Naive thymus-derived CD8-positive, alpha-beta T cell (primary cell): ENCODE measurements at regions not wholly inside any gene's neighbourhood (a gene's known extent, or its start where the extent isn't known, plus 50 kb on each side); places are given as distances from the start of the nearest gene placed in this dataset.

Experiments
- ATAC-seq, 2 donors: fragments of 150-1000 bp; cut with Tn5 transposase in 1 of 2; sonication (Bioruptor Pico), chemical (Tn5 transposase) in 1 of 2; 1 replicate in 1 of 2; 2 replicates in 1 of 2; pipeline ENCODE4 v1.10.0; 2021; ENCODE audit warnings: mild to moderate bottlenecking in 2 of 2, moderate library complexity in 2 of 2
- POLR2A ChIA-PET: fragments of 350-600 bp; sonication (Branson Sonifier 250); formaldehyde crosslinking; loops from one replicate; lab custom pipeline; 2021; ENCODE audit warnings: antibody characterized with exemption; lab: Charles Lee
- DNase-seq, 10 donors: peaks; one replicate each; pipeline versions ENCODE4 v3.0.0 to v3.0.0-alpha.2; 2020 to 2022
- H3K27ac Mint-ChIP-seq, 10 donors: one replicate each; pipeline ENCODE4 v1.8.0; 2020 to 2022; ENCODE audit warnings: mild to moderate bottlenecking in 10 of 10, mixed read lengths in 10 of 10, moderate library complexity in 4 of 10, inconsistent platforms in 1 of 10
- H3K27me3 Mint-ChIP-seq, 5 donors: one replicate each; pipeline ENCODE4 v1.8.0; 2021 to 2022; ENCODE audit warnings: mixed read lengths in 5 of 5
- H3K36me3 Mint-ChIP-seq, 3 donors: one replicate each; pipeline ENCODE4 v1.8.0; 2020 to 2022; ENCODE audit warnings: mixed read lengths in 3 of 3, mild to moderate bottlenecking in 2 of 3, inconsistent platforms in 1 of 3
- H3K4me1 Mint-ChIP-seq, 4 donors: one replicate each; pipeline ENCODE4 v1.8.0; 2021 to 2022; ENCODE audit warnings: mixed read lengths in 4 of 4
- H3K4me3 Mint-ChIP-seq, 10 donors: one replicate each; pipeline ENCODE4 v1.8.0; 2020 to 2022; ENCODE audit warnings: mild to moderate bottlenecking in 10 of 10, mixed read lengths in 10 of 10, moderate library complexity in 6 of 10, inconsistent platforms in 1 of 10
- H3K9me3 Mint-ChIP-seq, 9 donors: one replicate each; pipeline ENCODE4 v1.8.0; 2020 to 2022; ENCODE audit warnings: mixed read lengths in 9 of 9, mild to moderate bottlenecking in 3 of 9, inconsistent platforms in 1 of 9, moderate library complexity in 1 of 9

DNA sequence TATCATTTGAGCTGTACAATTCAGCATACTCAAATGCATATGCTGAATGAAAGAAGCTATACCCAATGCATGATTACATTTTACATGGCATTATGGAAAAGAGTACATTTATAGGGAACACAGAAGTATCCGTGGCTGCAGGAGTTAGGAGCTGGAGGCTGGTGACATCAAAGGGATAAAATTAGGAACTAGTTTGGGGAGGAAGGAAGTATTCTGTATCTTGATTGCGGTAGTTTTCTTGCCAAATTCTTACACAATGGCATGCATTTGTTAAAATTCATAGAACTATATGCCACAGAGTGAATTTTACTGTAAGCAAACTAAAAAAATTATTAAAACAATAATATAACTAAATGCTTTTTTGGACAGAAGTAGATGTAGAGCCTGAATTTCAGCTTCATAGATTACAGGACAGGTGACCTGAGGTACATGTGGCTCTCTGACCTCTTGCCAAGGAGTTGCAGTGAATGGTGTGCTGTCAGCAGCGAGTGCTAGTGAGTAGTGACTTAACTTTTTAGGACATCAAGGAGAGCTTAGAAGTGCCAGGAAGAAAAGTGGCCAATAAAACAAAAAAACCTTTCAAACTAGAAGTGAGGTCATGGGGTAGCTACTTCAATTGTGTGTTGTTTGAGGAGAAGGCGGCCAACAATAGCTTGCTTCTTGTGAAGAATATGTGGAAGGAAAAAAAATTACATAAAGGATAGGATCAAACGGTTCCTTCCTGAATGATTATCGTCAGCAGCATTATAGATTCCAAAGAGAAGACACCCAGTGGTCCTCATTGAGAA lies 514.9 kb upstream of the CLINT1 start:
- no peak overlapping the region for H3K4me3 Mint-ChIP-seq
- peaks cover 0 to 1% (median 0%) of the 10 kb centered on the region in 4 donors for H3K4me1 Mint-ChIP-seq
- peaks cover 0 to 10% (median 8%) of the 10 kb centered on the region in 3 donors for H3K36me3 Mint-ChIP-seq
- ATAC-seq (no peak), DNase-seq (no peak)
- H3K27me3 Mint-ChIP-seq: no peaks in the 10 kb centered on the region
- peak overlapping the region in 1 of 10 donors; percentile 2 for H3K27ac Mint-ChIP-seq
- peaks cover 0 to 11% (median 3%) of the 10 kb centered on the region in 9 donors for H3K9me3 Mint-ChIP-seq
- POLR2A ChIA-PET: no interaction called here

DNA sequence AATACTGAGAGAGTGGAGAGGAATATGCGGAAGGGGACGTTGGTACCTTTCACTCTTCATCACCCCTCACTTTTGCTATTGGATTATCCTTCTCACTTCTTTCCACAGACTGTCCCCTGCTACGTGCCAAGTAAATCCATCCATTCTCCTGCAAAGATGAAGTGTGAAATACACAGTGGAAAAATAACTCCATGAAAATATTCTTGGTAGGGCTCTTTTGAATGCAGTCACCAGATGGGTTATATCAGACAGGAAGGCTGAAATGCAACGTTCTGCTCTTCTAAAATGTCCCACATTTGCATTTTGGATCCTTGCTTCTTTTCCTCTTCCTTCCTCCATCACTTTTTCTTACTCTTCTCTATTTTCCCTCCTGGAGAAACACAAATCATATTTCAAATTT lies 510.3 kb upstream of the CLINT1 start:
- POLR2A ChIA-PET: interaction anchor here (0.7 kb wide), 1 partner anchor 159 kb away, joined by 4 read pairs; no protein-coding TSS in a partner anchor
- Mint-ChIP-seq H3K36me3 (no peaks in the 10 kb centered on the region), H3K9me3 (peaks cover 0 to 7% (median 0%) of the 10 kb centered on the region in 9 donors), H3K4me1 (no peaks in the 10 kb centered on the region), H3K4me3 (no peak overlapping the region), H3K27me3 (no peaks in the 10 kb centered on the region), H3K27ac (no peak overlapping the region)
- no peak for ATAC-seq
- no peak for DNase-seq

GRCh38 chr5:158368686-158369085 lies 509.7 kb upstream of the CLINT1 start:
- POLR2A ChIA-PET: interaction anchor here (0.7 kb wide), 1 partner anchor 158 kb away, joined by 4 read pairs; no protein-coding TSS in a partner anchor
- Mint-ChIP-seq H3K4me3 (no peak overlapping the region), H3K4me1 (no peaks in the 10 kb centered on the region), H3K36me3 (no peaks in the 10 kb centered on the region), H3K27me3 (no peaks in the 10 kb centered on the region), H3K27ac (no peak overlapping the region), H3K9me3 (peaks cover 0 to 7% (median 0%) of the 10 kb centered on the region in 9 donors)
- ATAC-seq (no peak), DNase-seq (no peak)

DNA sequence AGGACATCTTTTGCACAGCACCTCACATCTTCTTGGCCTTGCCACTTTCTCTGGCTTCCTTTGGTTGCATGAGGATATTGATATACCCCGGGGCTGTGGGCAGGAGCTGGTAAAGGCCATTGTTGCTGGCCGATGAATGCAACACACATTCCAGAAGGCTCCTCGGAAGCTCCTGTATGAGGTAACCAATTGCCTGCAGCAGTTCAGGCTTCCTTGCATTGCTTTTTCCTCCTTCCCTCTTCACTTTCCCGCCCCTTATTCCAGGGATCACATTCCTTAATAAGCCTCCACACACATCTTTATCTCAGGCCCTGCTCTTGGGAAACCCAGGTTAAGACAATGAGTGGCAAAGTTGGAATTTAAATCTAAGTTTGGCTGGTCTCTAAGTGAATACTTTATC lies 505.4 kb upstream of the CLINT1 start:
- Mint-ChIP-seq H3K36me3 (no peaks in the 10 kb centered on the region), H3K4me1 (no peaks in the 10 kb centered on the region), H3K4me3 (no peak overlapping the region), H3K27me3 (no peaks in the 10 kb centered on the region), H3K27ac (no peak overlapping the region), H3K9me3 (no peaks in the 10 kb centered on the region)
- DNase-seq (no peak), ATAC-seq (no peak)
- POLR2A ChIA-PET: no interaction called here

DNA sequence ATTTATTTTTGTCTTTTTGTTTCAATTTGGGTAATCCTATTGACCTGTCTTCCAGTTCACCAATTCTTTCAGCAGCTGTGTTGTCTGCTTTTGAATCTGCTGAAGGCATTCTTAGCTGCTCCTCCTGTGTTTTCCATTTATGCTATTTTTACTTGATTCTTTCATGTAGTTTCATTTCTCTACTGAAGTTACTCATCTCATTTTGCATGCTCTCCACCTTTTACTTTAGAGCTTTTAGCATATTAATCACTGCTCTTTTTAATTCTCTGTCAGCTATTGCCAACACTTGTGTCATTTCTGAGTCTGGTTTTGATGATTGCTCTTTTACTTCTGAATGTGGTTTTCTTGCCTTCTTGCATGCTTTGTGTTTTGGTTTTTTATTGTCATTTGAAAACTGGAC lies 496.0 kb upstream of the CLINT1 start:
- Mint-ChIP-seq H3K27ac (no peak overlapping the region), H3K27me3 (peaks cover 0 to 3% (median 0%) of the 10 kb centered on the region in 5 donors), H3K9me3 (peaks cover 0 to 21% (median 7%) of the 10 kb centered on the region in 9 donors), H3K36me3 (peaks cover 0 to 16% (median 5%) of the 10 kb centered on the region in 3 donors), H3K4me3 (no peak overlapping the region), H3K4me1 (peaks cover 0 to 9% (median 2%) of the 10 kb centered on the region in 4 donors)
- POLR2A ChIA-PET: no interaction called here
- DNase-seq: no peak
- ATAC-seq: no peak

DNA sequence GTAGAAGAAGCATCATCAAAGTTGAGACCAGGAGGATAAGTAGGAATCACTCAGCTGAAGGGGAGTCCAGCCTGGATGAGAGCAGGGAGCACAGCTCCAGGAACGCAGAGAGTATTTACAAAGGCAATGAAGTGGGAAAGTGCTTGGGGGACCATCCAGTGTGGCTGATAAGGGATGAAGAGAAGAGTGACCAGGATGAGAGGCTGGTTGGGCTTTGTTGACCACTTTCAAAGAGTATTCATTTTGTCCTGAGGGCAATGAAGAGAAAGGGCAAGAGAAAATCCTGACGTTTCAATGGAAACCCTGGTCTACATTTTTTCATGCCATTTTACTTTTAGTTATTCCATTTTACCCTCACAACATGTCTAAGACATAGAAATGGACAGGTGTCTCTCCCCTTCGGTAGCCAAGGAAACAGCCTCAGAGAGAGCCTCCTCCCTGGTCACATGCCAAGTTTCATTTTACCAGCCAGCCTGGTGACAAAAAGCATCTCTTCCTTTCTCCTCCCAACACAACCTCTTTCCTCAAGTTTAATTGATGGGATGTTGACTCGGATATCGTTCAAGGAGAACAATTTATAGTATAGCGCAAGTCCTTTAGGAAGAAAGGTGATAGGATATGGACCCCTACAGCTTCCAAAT lies 492.7 kb upstream of the CLINT1 start:
- Mint-ChIP-seq H3K27me3 (peaks cover 0 to 3% (median 0%) of the 10 kb centered on the region in 5 donors), H3K36me3 (peaks cover 0 to 16% (median 5%) of the 10 kb centered on the region in 3 donors), H3K9me3 (peaks cover 3 to 25% (median 7%) of the 10 kb centered on the region in 9 donors), H3K4me3 (no peak overlapping the region), H3K4me1 (peaks cover 0 to 9% (median 3%) of the 10 kb centered on the region in 4 donors), H3K27ac (no peak overlapping the region)
- ATAC-seq: no peak
- no peak for DNase-seq
- POLR2A ChIA-PET: no interaction called here

GRCh38 chr5:158349987-158350386 lies 491.0 kb upstream of the CLINT1 start:
- ATAC-seq: no peak
- no peak overlapping the region for H3K4me3 Mint-ChIP-seq
- POLR2A ChIA-PET: no interaction called here
- H3K27me3 Mint-ChIP-seq: peaks cover 0 to 3% (median 0%) of the 10 kb centered on the region in 5 donors
- peaks cover 0 to 5% (median 0%) of the 10 kb centered on the region in 4 donors for H3K4me1 Mint-ChIP-seq
- no peak for DNase-seq
- peaks cover 3 to 30% (median 9%) of the 10 kb centered on the region in 9 donors for H3K9me3 Mint-ChIP-seq
- H3K36me3 Mint-ChIP-seq: peaks cover 0 to 10% (median 8%) of the 10 kb centered on the region in 3 donors
- H3K27ac Mint-ChIP-seq: no peak overlapping the region

DNA sequence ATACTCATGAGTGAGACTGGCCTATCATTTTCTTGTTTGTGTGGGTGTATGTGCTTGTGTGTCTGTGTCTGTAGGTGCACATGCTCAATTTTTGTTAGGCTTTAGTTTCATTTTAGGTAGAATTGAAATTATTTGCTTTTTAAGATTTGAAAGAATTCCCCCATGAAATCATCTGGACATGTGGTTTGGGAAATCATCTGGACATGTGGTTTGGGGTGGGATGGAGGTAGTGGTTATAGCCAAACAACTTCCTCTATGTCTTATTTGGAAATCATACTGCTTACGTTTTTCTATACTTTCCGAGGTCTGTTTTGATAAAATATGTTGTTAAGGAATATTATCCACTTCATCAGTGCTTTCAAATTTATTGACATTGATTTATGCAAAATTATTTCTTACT lies 485.4 kb upstream of the CLINT1 start:
- POLR2A ChIA-PET: no interaction called here
- Mint-ChIP-seq H3K36me3 (peaks cover 0 to 8% (median 0%) of the 10 kb centered on the region in 3 donors), H3K4me3 (no peak overlapping the region), H3K4me1 (no peaks in the 10 kb centered on the region), H3K9me3 (peaks cover 0 to 21% (median 7%) of the 10 kb centered on the region in 9 donors), H3K27me3 (no peaks in the 10 kb centered on the region), H3K27ac (no peak overlapping the region)
- no peak for DNase-seq
- ATAC-seq: no peak

DNA sequence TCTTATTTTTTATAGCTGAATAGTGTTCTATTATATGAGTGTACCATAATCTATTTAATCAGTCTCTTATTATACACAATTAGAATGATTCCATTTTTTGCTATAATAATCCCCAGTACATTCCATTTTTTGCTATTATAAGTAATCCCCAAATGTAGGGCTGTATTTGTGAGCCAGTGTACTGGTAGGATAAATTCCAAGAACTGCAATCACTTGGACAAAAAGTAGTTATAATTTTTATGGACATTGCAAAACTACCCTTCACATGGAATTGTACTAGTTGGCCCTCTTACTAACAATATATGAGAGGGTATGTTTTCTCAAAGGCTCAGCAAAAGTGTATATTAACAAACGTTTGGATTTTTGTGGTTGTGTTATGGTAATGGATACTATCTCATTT lies 481.7 kb upstream of the CLINT1 start:
- H3K4me3 Mint-ChIP-seq: no peak overlapping the region
- H3K27ac Mint-ChIP-seq: no peak overlapping the region
- ATAC-seq: no peak
- peaks cover 6 to 38% (median 15%) of the 10 kb centered on the region in 9 donors for H3K9me3 Mint-ChIP-seq
- no peak for DNase-seq
- H3K36me3 Mint-ChIP-seq: peaks cover 0 to 24% (median 12%) of the 10 kb centered on the region in 3 donors
- no peaks in the 10 kb centered on the region for H3K27me3 Mint-ChIP-seq
- POLR2A ChIA-PET: no interaction called here
- H3K4me1 Mint-ChIP-seq: no peaks in the 10 kb centered on the region

GRCh38 chr5:158326256-158326655 lies 467.3 kb upstream of the CLINT1 start:
- no peaks in the 10 kb centered on the region for H3K4me1 Mint-ChIP-seq
- no peak overlapping the region for H3K27ac Mint-ChIP-seq

DNA sequence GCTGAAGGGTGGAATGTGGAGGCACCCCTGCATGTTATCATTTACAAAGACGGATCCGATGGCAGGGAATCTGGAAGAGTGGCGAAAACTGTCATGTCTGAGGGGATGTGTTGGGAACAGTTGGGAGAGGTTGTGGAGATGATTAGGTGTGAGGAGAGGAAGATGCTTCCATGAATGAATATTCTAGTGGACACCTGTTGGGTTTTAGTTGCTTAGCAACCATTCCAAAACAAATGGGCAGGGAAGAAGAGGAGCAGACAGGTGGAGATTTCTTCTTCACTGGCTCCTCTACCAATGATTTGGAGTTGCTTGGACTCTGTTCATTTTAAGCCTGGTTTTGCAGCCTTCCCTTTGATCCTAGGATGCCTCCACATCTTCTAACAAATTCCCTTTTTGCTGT lies 465.3 kb upstream of the CLINT1 start:
- no peaks in the 10 kb centered on the region for H3K4me1 Mint-ChIP-seq
- H3K4me3 Mint-ChIP-seq: no peak overlapping the region
- ATAC-seq: no peak
- DNase-seq: no peak
- peaks cover 0 to 6% (median 0%) of the 10 kb centered on the region in 9 donors for H3K9me3 Mint-ChIP-seq
- H3K27me3 Mint-ChIP-seq: no peaks in the 10 kb centered on the region
- H3K36me3 Mint-ChIP-seq: peaks cover 0 to 3% (median 0%) of the 10 kb centered on the region in 3 donors
- POLR2A ChIA-PET: no interaction called here
- no peak overlapping the region for H3K27ac Mint-ChIP-seq

More at GRCh38 chr5:158326256-158326655, 467.3 kb upstream of the CLINT1 start:
- Mint-ChIP-seq H3K9me3 (peaks cover 3 to 26% (median 8%) of the 10 kb centered on the region in 9 donors), H3K36me3 (peaks cover 0 to 14% (median 2%) of the 10 kb centered on the region in 3 donors), H3K27me3 (no peaks in the 10 kb centered on the region), H3K4me3 (no peak overlapping the region)
- POLR2A ChIA-PET: no interaction called here
- ATAC-seq (no peak), DNase-seq (no peak)

DNA sequence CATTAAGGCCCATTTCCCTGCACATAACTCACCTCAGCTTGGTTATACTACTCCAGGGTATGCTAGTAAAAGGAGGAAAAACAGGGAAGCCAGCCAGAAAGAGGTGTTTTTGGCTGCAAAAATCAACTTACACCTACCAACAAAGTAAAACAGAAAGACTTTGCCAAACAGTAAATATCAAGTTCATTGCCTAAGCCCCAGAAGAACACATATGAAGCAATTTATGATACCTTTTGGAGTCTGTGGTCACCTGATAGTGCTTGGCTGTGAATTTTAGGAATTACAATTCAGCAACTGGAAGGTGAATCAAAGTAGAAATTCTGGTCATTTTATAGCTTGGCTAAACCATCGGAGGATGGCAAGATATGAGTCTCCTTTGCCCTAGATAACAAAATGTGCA lies 463.7 kb upstream of the CLINT1 start:
- no peaks in the 10 kb centered on the region for H3K36me3 Mint-ChIP-seq

DNA sequence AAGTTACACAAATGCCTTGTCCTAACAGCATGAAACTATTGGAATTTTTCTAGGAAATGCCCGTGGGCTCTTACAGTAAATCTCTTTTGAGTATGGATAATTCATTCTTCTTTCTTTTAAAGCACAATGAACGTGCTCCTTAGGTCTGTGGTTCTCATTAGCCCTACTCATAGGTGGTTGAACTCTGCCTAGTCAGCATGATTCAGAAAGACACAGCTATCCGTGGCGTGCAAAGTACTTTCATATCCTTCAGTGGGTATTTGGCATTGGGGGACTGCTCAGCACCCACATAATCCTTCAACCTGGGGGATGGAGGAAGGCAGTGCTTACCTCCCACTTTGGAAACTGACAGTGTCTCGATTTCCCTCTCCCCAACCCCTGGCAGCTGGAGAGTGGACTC lies 462.0 kb upstream of the CLINT1 start:
- Mint-ChIP-seq H3K36me3 (no peaks in the 10 kb centered on the region), H3K4me3 (no peak overlapping the region), H3K27me3 (no peaks in the 10 kb centered on the region), H3K4me1 (no peaks in the 10 kb centered on the region), H3K27ac (peak overlapping the region in 2 of 10 donors; percentile 29 to 54), H3K9me3 (no peaks in the 10 kb centered on the region)
- POLR2A ChIA-PET: no interaction called here
- ATAC-seq (no peak), DNase-seq (no peak)

More for the DNA sequence above, 463.7 kb upstream of the CLINT1 start:
- Mint-ChIP-seq H3K4me1 (no peaks in the 10 kb centered on the region), H3K9me3 (no peaks in the 10 kb centered on the region), H3K4me3 (no peak overlapping the region), H3K27me3 (no peaks in the 10 kb centered on the region), H3K27ac (peak overlapping the region in 1 of 10 donors; percentile 12)
- ATAC-seq (no peak), DNase-seq (no peak)
- POLR2A ChIA-PET: no interaction called here
